Astrocyte (in vitro differentiated cells and primary cell): ENCODE measurements at regions not wholly inside any gene's neighbourhood (a gene's known extent, or its start where the extent isn't known, plus 50 kb on each side); places are given as distances from the start of the nearest gene placed in this dataset.

Experiments
- DNase-seq: peaks from one replicate; pipeline ENCODE4 v3.0.0-alpha.2; 2010; ENCODE audit warnings: low read depth
- FAIRE-seq: peaks from 2 replicates; lab custom pipeline; 2011; peaks lifted over from hg19 to GRCh38; lab: Jason Lieb, UNC
- H2AFZ ChIP-seq: 2 replicates; pipeline ENCODE4 v1.6.0; 2012; ENCODE audit warnings: low read depth, low read length, inconsistent platforms
- H3K27ac ChIP-seq: 2 replicates; pipeline ENCODE4 v1.5.1; 2011; ENCODE audit warnings: low read depth, low read length, inconsistent platforms
- H3K27me3 ChIP-seq: 2 replicates; pipeline ENCODE4 v1.6.0; 2011; ENCODE audit warnings: low read length, inconsistent platforms; ENCODE audit not compliant: insufficient read depth
- H3K36me3 ChIP-seq: 2 replicates; pipeline ENCODE4 v1.5.1; 2011; ENCODE audit warnings: low read length, inconsistent platforms; ENCODE audit not compliant: insufficient read depth
- H3K4me1 ChIP-seq: 2 replicates; pipeline ENCODE4 v1.5.1; 2011; ENCODE audit warnings: low read length, inconsistent platforms; ENCODE audit not compliant: insufficient read depth
- H3K4me2 ChIP-seq: 2 replicates; pipeline ENCODE4 v1.6.0; 2012; ENCODE audit warnings: low read length, inconsistent platforms
- H3K4me3 ChIP-seq: 2 replicates; pipeline ENCODE4 v1.5.1; 2011; ENCODE audit warnings: low read depth, mild to moderate bottlenecking, low read length, inconsistent platforms; ENCODE audit not compliant: insufficient read depth
- H3K79me2 ChIP-seq: 2 replicates; pipeline ENCODE4 v1.6.0; 2012; ENCODE audit warnings: mild to moderate bottlenecking, low read length, inconsistent platforms; ENCODE audit not compliant: insufficient read depth
- H3K9ac ChIP-seq: 2 replicates; pipeline ENCODE4 v1.6.0; 2012; ENCODE audit warnings: mild to moderate bottlenecking, low read length, inconsistent platforms
- H3K9me3 ChIP-seq: 2 replicates; pipeline ENCODE4 v1.5.1; 2012; ENCODE audit warnings: low read depth, mild to moderate bottlenecking, low read length, inconsistent platforms; ENCODE audit not compliant: insufficient read depth
- H4K20me1 ChIP-seq: 2 replicates; pipeline ENCODE4 v1.6.0; 2012; ENCODE audit warnings: low read length, inconsistent platforms; ENCODE audit not compliant: insufficient read depth
- H3K27ac Mint-ChIP-seq: one replicate; pipeline ENCODE4 v1.8.0; 2021; ENCODE audit warnings: mild to moderate bottlenecking, mixed read lengths; ENCODE audit not compliant: unreplicated experiment
- H3K27me3 Mint-ChIP-seq: one replicate; pipeline ENCODE4 v1.8.0; 2021; ENCODE audit warnings: low read depth, mixed read lengths; ENCODE audit not compliant: unreplicated experiment
- H3K36me3 Mint-ChIP-seq: one replicate; pipeline ENCODE4 v1.8.0; 2021; ENCODE audit warnings: low read depth, mixed read lengths; ENCODE audit not compliant: unreplicated experiment
- H3K4me1 Mint-ChIP-seq: one replicate; pipeline ENCODE4 v1.8.0; 2021; ENCODE audit warnings: low read depth, mixed read lengths; ENCODE audit not compliant: unreplicated experiment
- H3K4me3 Mint-ChIP-seq: one replicate; pipeline ENCODE4 v1.8.0; 2021; ENCODE audit warnings: mild to moderate bottlenecking, moderate library complexity, mixed read lengths; ENCODE audit not compliant: unreplicated experiment
- H3K9me3 Mint-ChIP-seq: one replicate; pipeline ENCODE4 v1.8.0; 2021; ENCODE audit warnings: mild to moderate bottlenecking, mixed read lengths; ENCODE audit not compliant: unreplicated experiment
- CTCF ChIP-seq: IDR thresholded peaks from 2 replicates; pipeline ENCODE4 v1.5.1; 2011; ENCODE audit warnings: low read depth, mild to moderate bottlenecking, inconsistent platforms, low read length, moderate library complexity; ENCODE audit not compliant: insufficient read depth
- EZH2 ChIP-seq: IDR thresholded peaks from 2 replicates; pipeline ENCODE4 v1.6.1; 2012; ENCODE audit warnings: mild to moderate bottlenecking, low read length, inconsistent platforms; ENCODE audit not compliant: insufficient read depth

- Histone ChIP-seq H4K20me1 (no peaks in the 10 kb centered on the region), H3K4me3 (no peak overlapping the region), H3K4me1 (peaks cover 4% of the 10 kb centered on the region), H3K4me2 (no peak overlapping the region), H3K9me3 (no peaks in the 10 kb centered on the region), H3K27ac (no peak overlapping the region), H3K9ac (no peak overlapping the region), H3K79me2 (no peaks in the 10 kb centered on the region), H2AFZ (no peak overlapping the region), H3K36me3 (no peaks in the 10 kb centered on the region), H3K27me3 (no peaks in the 10 kb centered on the region)
- Mint-ChIP-seq H3K36me3 (no peaks in the 10 kb centered on the region), H3K4me3 (no peak overlapping the region), H3K4me1 (peaks cover 13% of the 10 kb centered on the region), H3K27ac (peak overlapping the region; percentile 66), H3K27me3 (no peaks in the 10 kb centered on the region), H3K9me3 (peaks cover 1% of the 10 kb centered on the region)
- no peak for TF ChIP-seq EZH2
- FAIRE-seq (no peak), DNase-seq (no peak)
Observed at GRCh38 chrY:15535131-15535530, 1010.8 kb downstream of the NLGN4Y start.

- Mint-ChIP-seq H3K27me3 (no peaks in the 10 kb centered on the region), H3K27ac (peak overlapping the region; percentile 100), H3K36me3 (no peaks in the 10 kb centered on the region), H3K9me3 (no peaks in the 10 kb centered on the region), H3K4me3 (peak overlapping the region; percentile 46), H3K4me1 (peaks cover 21% of the 10 kb centered on the region)
- peaks cover 4% of the 10 kb centered on the region for H3K4me1 ChIP-seq
- H2AFZ ChIP-seq: peak overlapping the region; percentile 52
- FAIRE-seq (no peak), DNase-seq (no peak)
- H3K36me3 ChIP-seq: no peaks in the 10 kb centered on the region
- no peak overlapping the region for H3K4me3 ChIP-seq
- H3K27me3 ChIP-seq: no peaks in the 10 kb centered on the region
- H3K79me2 ChIP-seq: no peaks in the 10 kb centered on the region
- no peak for TF ChIP-seq CTCF
- no peak for TF ChIP-seq EZH2
- no peaks in the 10 kb centered on the region for H4K20me1 ChIP-seq
- peak overlapping the region; percentile 87 for H3K27ac ChIP-seq
- peak overlapping the region; percentile 75 for H3K9ac ChIP-seq
- no peaks in the 10 kb centered on the region for H3K9me3 ChIP-seq
- H3K4me2 ChIP-seq: peak overlapping the region; percentile 73
Observed at GRCh38 chrY:15535784-15536511, 1011.6 kb downstream of the NLGN4Y start.

- H3K27ac Mint-ChIP-seq: peak overlapping the region; percentile 77
- no peaks in the 10 kb centered on the region for H4K20me1 ChIP-seq
- no peak overlapping the region for H3K4me3 ChIP-seq
- no peak overlapping the region for H3K27ac ChIP-seq
- peaks cover under 1% of the 10 kb centered on the region for H3K4me1 ChIP-seq
- no peaks in the 10 kb centered on the region for H3K36me3 ChIP-seq
- H3K27me3 ChIP-seq: no peaks in the 10 kb centered on the region
- H3K9me3 ChIP-seq: no peaks in the 10 kb centered on the region
- peaks cover 22% of the 10 kb centered on the region for H3K4me1 Mint-ChIP-seq
- H3K9ac ChIP-seq: no peak overlapping the region
- H3K36me3 Mint-ChIP-seq: no peaks in the 10 kb centered on the region
- no peak for FAIRE-seq
- no peak overlapping the region for H3K4me3 Mint-ChIP-seq
- no peaks in the 10 kb centered on the region for H3K27me3 Mint-ChIP-seq
- no peaks in the 10 kb centered on the region for H3K79me2 ChIP-seq
- H3K4me2 ChIP-seq: no peak overlapping the region
- no peak overlapping the region for H2AFZ ChIP-seq
- H3K9me3 Mint-ChIP-seq: peaks cover 2% of the 10 kb centered on the region
- no peak for TF ChIP-seq CTCF
- no peak for TF ChIP-seq EZH2
- no peak for DNase-seq
Observed at GRCh38 chrY:15540516-15540915, 1016.2 kb downstream of the NLGN4Y start.
